Progenitor cell of endocrine pancreas (in vitro differentiated cells): ENCODE measurements at regions not wholly inside any gene's neighbourhood (a gene's known extent, or its start where the extent isn't known, plus 50 kb on each side); places are given as distances from the start of the nearest gene placed in this dataset.

Experiments used
- DNase-seq: peaks from one replicate; pipeline ENCODE4 v3.0.0; 2021; ENCODE audit warnings: low spot score; ENCODE audit not compliant: unreplicated experiment
- H3K27ac Mint-ChIP-seq: 2 replicates; pipeline ENCODE4 v1.8.0; 2021; ENCODE audit warnings: mild to moderate bottlenecking, moderate library complexity, mixed read lengths
- H3K27me3 Mint-ChIP-seq: 2 replicates; pipeline ENCODE4 v1.8.0; 2021; ENCODE audit warnings: mixed read lengths
- H3K36me3 Mint-ChIP-seq: 2 replicates; pipeline ENCODE4 v1.8.0; 2022; ENCODE audit warnings: mixed read lengths; ENCODE audit not compliant: insufficient read depth
- H3K4me1 Mint-ChIP-seq: 2 replicates; pipeline ENCODE4 v1.8.0; 2021; ENCODE audit warnings: low read depth, mixed read lengths
- H3K4me3 Mint-ChIP-seq: 2 replicates; pipeline ENCODE4 v1.8.0; 2021; ENCODE audit warnings: low read depth, mild to moderate bottlenecking, moderate library complexity, mixed read lengths
- H3K9me3 Mint-ChIP-seq: 2 replicates; pipeline ENCODE4 v1.8.0; 2021; ENCODE audit warnings: low read depth, mixed read lengths
- CTCF ChIP-seq: fragments of 200-600 bp; sonication (generic); IDR thresholded peaks from one replicate; pipeline ENCODE4 v1.5.0; 2021; ENCODE audit warnings: antibody characterized with exemption, mild to moderate bottlenecking; ENCODE audit not compliant: unreplicated experiment

GRCh38 chr9:126154869-126155268 lies 171.8 kb upstream of the MVB12B start:
- Mint-ChIP-seq H3K4me1 (peaks cover 6% of the 10 kb centered on the region), H3K4me3 (no peak overlapping the region), H3K9me3 (peaks cover 2% of the 10 kb centered on the region), H3K36me3 (no peaks in the 10 kb centered on the region), H3K27ac (no peak overlapping the region), H3K27me3 (peaks cover 29% of the 10 kb centered on the region)
- no peak for DNase-seq
- TF ChIP-seq CTCF = no peak

GRCh38 chr9:126155756-126156664 lies 170.6 kb upstream of the MVB12B start:
- no peak overlapping the region for H3K4me3 Mint-ChIP-seq
- DNase-seq = no peak
- peaks cover 2% of the 10 kb centered on the region for H3K9me3 Mint-ChIP-seq
- no peaks in the 10 kb centered on the region for H3K36me3 Mint-ChIP-seq
- no peak for TF ChIP-seq CTCF
- H3K4me1 Mint-ChIP-seq = peaks cover 5% of the 10 kb centered on the region
- H3K27ac Mint-ChIP-seq = no peak overlapping the region
- peaks cover 28% of the 10 kb centered on the region for H3K27me3 Mint-ChIP-seq

GRCh38 chr9:126156898-126157297 lies 169.7 kb upstream of the MVB12B start:
- Mint-ChIP-seq H3K9me3 (peaks cover 2% of the 10 kb centered on the region), H3K4me3 (no peak overlapping the region), H3K4me1 (peaks cover 3% of the 10 kb centered on the region), H3K27me3 (peaks cover 26% of the 10 kb centered on the region), H3K36me3 (no peaks in the 10 kb centered on the region), H3K27ac (peak overlapping the region; percentile 0)
- DNase-seq = no peak
- TF ChIP-seq CTCF = no peak

GRCh38 chr9:126157423-126157822 lies 169.2 kb upstream of the MVB12B start:
- no peak for DNase-seq
- H3K4me1 Mint-ChIP-seq = peaks cover 3% of the 10 kb centered on the region
- H3K27ac Mint-ChIP-seq = no peak overlapping the region
- H3K9me3 Mint-ChIP-seq = peaks cover 2% of the 10 kb centered on the region
- H3K4me3 Mint-ChIP-seq = no peak overlapping the region
- no peak for TF ChIP-seq CTCF
- peaks cover 23% of the 10 kb centered on the region for H3K27me3 Mint-ChIP-seq
- H3K36me3 Mint-ChIP-seq = no peaks in the 10 kb centered on the region

- TF ChIP-seq CTCF = no peak
- Mint-ChIP-seq H3K36me3 (no peaks in the 10 kb centered on the region), H3K27me3 (peaks cover 23% of the 10 kb centered on the region), H3K9me3 (peaks cover 2% of the 10 kb centered on the region), H3K4me1 (peaks cover 3% of the 10 kb centered on the region), H3K27ac (no peak overlapping the region), H3K4me3 (no peak overlapping the region)
- DNase-seq = no peak
These were observed 168.6 kb upstream of the MVB12B start for GRCh38 chr9:126157826-126158587.
